HG03139 (cell line): ENCODE measurements at regions not wholly inside any gene's neighbourhood (a gene's known extent, or its start where the extent isn't known, plus 50 kb on each side); places are given as distances from the start of the nearest gene placed in this dataset.
"Not testable (repeated sequence)": the region's sequence is repeated elsewhere in the genome, so short reads cannot be mapped to it uniquely, and the experiment has no call there.

Experiments
- ATAC-seq: cut with Tn5 transposase; IDR thresholded peaks from one replicate; pipeline ENCODE4 v1.9.1; 2021; ENCODE audit not compliant: unreplicated experiment

GRCh38 chr2:12624384-12624783 lies 92.4 kb upstream of the TRIB2 start:
- ATAC-seq = no peak

DNA sequence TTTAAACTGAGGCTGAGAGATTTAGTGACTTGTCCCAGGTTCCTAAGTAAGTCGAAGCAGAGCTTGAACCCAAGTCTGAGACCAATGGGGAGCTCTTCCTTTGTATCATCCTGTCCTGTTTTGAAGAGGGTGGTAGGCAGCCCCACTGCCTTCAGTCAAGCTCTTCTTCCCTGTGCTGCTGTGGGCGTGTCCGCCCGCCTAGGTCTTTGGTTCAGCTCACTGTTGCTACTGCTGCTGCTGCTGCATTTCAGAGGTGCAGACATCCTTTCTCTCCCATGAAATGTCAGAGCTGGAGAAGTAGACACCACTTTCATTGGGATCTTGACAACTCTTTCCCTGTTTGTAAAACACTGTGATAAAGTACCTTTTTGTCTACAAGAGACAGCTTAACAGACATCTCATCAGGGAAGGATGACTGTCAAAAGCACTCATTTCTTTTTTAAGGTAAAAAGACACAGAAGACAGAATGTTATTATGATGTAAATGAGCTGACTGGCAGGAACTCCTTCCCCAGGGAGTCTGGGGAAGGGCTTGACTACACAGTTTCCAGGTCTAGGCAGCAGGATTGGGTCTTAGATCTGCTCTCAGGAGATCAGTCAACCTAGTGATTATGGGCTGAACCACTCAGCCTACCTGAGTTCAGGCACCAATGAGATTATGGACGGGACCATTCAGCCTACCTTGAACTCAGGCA lies 91.7 kb upstream of the TRIB2 start:
- ATAC-seq = no peak

GRCh38 chr2:12628541-12628940 lies 88.2 kb upstream of the TRIB2 start:
- not testable (repeated sequence) for ATAC-seq

DNA sequence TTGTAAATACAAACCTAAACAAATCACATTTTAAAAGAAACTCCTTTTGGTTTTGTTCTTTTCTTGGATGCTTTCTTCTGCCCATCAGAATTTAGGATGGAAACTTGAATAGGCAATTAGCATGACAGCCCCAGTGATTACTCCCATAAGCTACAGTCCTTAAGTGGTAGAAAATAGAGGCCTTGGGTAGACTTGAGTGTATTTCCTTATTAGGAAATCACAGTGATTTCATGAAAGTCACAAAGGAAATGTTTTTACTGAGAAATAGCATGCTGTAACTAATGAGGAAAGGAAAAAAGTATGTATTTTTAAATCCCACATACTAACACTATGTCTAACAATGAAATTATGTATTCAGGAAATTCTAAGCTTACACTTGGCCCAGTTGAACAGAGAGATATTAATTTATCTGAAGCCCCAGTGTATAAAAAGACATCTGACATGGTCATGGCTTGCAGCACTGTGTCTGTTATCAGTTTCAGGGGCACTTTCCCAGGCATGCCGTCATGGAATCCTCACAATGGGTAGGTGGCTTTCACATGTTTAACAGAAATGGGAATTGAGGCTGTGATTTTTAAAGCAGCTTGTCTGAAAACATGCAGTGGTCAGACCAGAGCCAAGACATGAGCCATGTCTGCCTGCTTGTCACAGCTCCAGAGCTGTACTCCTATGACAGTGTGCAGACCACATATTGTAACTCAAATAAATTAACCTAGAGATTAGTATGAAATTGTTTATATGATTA lies 79.7 kb upstream of the TRIB2 start:
- ATAC-seq = no peak

- no peak for ATAC-seq
Observed at GRCh38 chr2:12637754-12638153, 79.0 kb upstream of the TRIB2 start.

- ATAC-seq = no peak
Observed at GRCh38 chr2:12641441-12641840, 75.3 kb upstream of the TRIB2 start.

GRCh38 chr2:12642332-12642731 lies 74.4 kb upstream of the TRIB2 start:
- no peak for ATAC-seq

DNA sequence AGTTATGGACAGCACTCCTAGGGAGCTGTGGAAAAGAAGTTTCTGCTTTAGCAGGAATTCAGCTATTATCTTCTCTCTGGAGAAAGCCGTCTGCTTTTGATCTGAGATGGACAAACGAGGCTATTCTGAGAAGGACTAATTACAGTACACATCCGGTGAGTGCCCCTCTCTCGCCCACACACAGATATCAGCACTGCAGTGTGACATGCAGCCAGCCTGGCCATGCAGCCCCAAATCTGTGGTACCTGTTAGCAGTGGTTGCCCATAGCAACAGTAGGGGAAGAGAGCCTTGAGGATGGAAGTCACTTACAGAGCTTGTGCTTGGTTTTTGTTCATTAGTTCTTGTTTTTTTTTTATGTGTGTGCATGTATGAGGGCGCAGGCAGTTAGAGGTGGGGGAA lies 73.9 kb upstream of the TRIB2 start:
- no peak for ATAC-seq

- no peak for ATAC-seq
Observed at GRCh38 chr2:12649602-12650400, 66.9 kb upstream of the TRIB2 start.

DNA sequence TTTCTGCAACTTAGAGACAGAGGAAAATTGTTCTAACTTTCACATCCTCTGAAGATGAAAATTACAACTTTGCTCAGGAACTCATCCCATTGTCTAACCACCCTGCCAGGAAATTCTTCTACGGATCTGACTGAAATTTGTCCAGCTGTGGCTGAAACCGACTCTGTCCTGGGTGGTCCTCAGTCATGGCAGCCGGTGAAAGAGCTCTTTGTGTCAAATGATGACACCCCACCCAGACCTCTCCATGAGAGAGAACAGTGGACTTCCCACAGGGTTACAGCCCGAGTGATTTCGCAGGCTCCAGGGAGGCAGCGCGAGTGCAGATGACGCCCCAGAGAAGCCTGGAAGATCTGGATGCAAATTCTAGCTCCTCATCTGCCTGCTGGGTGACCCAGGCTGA lies 65.1 kb upstream of the TRIB2 start:
- no peak for ATAC-seq

DNA sequence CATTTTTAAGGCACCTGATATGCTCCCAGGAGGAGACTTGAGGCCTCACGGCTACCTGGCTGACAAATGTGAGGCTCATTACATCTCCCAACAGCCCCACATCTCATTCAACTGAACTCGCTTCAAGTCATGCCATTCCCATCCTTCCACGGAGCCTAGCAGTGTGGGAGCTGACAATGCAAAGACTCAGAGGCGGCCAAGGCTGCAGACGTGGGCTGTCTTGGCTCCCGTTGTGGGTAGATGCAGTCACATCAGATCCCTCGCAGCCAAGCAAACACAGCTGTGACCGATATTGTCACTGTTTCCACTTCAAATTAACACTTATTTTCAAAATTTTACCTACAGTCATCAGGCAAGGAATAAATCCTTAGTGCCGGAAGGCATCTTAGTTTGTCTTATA lies 64.0 kb upstream of the TRIB2 start:
- no peak for ATAC-seq

DNA sequence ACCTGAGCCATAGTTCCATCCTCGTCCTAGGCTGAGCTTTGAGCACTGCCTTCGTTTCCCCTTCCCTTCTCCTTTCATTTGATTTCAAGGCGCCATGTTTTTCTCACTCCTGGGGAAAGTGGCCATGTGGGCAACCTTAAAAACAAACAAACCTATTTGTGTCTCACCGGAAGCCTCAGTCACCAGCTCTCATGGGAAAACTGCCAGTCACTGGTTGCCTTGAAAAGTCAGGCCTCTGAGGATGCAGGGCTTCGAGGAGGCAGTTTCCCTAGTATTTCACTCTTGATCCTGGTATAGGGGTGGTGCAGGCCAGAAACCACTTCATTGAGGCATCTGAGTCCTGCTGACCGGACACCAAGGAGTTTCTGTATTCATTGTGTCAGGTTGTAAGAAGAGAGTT lies 59.2 kb upstream of the TRIB2 start:
- ATAC-seq = no peak

GRCh38 chr2:12658310-12658945 lies 58.3 kb upstream of the TRIB2 start:
- no peak for ATAC-seq

DNA sequence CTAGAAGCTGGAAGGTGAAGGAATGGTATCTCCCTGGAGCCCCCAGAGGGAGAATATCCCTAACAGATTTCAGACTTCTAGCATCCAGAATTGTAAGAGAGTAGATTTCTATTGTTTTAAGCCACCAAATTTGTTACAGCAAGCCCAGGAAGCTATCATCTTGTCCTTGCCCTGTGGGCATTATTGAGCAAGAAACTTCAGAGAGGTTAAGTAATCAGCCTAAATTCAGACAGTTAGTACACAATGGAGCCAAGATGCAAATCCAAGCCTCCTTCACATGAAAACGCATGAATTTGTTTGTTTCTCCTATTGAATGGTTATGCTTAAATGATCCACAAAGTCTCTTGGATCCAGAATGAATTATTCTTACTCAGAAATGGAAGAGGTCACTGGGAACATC lies 55.2 kb upstream of the TRIB2 start:
- ATAC-seq = no peak

DNA sequence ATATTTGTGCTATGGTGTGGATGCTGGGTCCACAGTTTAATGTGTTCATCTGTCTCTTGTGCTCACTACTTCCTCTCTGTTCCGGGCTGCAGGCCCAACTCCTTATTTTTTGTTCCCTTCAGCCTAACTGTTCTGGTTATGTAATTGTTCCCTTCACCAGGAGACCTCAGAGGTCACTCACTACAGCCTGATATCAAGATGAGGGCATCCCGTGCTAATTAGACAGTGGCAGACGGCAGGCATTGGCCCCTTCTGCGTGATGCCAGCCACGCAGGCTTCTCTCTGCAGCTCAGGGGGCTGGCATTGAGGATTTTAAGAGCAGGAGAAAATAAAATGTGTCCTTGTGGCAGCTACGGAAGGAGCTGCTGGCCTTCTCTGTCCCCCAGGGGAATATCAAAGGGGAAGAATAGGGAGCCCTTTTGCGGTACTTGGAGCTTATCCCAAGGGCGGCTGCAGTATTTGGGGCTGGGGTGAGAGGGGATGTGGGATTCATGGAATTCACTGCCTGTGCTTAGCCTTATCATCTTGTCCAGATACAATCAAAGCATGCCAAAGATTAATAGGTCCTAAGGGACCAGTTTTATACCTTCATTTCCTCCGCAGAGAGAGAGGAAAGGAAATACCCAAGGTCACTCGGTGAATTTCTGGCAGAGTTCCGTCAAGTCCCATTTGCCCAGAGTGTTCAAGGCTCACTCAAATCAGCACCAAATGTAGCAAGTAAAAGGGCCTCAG lies 53.3 kb upstream of the TRIB2 start:
- ATAC-seq = no peak

- ATAC-seq = no peak
Observed at GRCh38 chr2:12665334-12665733, 51.4 kb upstream of the TRIB2 start.

DNA sequence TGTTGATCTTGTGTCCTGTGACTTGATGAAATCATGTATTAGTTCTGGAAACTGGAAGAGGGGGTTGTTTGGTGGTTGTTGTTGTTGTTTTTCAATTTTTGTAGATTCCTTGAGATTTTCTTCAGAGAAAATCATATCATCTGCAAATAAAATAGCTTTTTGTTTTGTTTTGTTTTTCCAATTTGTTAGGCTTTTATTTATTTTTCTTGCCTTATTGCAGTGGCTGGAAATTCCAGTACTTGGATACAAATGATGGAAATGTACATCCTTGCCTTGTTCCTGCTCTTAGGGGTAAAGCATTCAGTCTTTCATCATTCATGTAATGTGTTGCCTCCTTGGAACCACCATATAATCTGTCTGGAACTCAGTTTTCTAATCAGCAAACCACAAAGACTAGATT lies 50.3 kb upstream of the TRIB2 start:
- ATAC-seq = no peak
